ENCODE measurements at regions not wholly inside any gene's neighbourhood (a gene's known extent, or its start where the extent isn't known, plus 50 kb on each side); places are given as distances from the start of the nearest gene placed in this dataset.

- in situ Hi-C loops (cut with MboI) = no loop called here
- WGBS (ENCODE audit: insufficient coverage, insufficient replicate concordance, low lambda C conversion rate, missing lambda C conversion rate) = 0% methylated on average over 1 of the region's 1 CpG
- CTCF ChIA-PET = no interaction called here
Observed at GRCh38 chr1:193754732-193755427, 568.5 kb upstream of the B3GALT2 start.

GRCh38 chr1:193754151-193754550 lies 567.7 kb upstream of the B3GALT2 start:
- no peak overlapping the region for H3K9ac ChIP-seq (ENCODE audit: control insufficient read depth, insufficient read depth, low read length)
- no peak for DNase-seq (ENCODE audit: low read depth, low spot score)
- no peak overlapping the region for H3K4me3 ChIP-seq
- CTCF ChIA-PET = interaction anchor here (1.1 kb wide), 1 partner anchor 12 kb away, joined by 6 read pairs; no protein-coding TSS in a partner anchor
- no peak overlapping the region for H2AFZ ChIP-seq (ENCODE audit: control insufficient read depth, low read depth, low read length)
- no peak for TF ChIP-seq MEF2B (IDR thresholded peaks at IDR 0.05; ENCODE audit: partially characterized antibody, poor library complexity, severe bottlenecking)
- no peak for TF ChIP-seq BACH1 (IDR thresholded peaks at IDR 0.05; ENCODE audit: borderline replicate concordance)
- no peak for TF ChIP-seq EGR1 (IDR thresholded peaks at IDR 0.05; ENCODE audit: borderline replicate concordance in 1 of 2, low read depth in 2 of 2, low read length in 2 of 2)
- no peak for TF ChIP-seq POU2F2 (IDR thresholded peaks at IDR 0.05; ENCODE audit: borderline replicate concordance, low read depth, low read length)
- TF ChIP-seq, protein P1, sequence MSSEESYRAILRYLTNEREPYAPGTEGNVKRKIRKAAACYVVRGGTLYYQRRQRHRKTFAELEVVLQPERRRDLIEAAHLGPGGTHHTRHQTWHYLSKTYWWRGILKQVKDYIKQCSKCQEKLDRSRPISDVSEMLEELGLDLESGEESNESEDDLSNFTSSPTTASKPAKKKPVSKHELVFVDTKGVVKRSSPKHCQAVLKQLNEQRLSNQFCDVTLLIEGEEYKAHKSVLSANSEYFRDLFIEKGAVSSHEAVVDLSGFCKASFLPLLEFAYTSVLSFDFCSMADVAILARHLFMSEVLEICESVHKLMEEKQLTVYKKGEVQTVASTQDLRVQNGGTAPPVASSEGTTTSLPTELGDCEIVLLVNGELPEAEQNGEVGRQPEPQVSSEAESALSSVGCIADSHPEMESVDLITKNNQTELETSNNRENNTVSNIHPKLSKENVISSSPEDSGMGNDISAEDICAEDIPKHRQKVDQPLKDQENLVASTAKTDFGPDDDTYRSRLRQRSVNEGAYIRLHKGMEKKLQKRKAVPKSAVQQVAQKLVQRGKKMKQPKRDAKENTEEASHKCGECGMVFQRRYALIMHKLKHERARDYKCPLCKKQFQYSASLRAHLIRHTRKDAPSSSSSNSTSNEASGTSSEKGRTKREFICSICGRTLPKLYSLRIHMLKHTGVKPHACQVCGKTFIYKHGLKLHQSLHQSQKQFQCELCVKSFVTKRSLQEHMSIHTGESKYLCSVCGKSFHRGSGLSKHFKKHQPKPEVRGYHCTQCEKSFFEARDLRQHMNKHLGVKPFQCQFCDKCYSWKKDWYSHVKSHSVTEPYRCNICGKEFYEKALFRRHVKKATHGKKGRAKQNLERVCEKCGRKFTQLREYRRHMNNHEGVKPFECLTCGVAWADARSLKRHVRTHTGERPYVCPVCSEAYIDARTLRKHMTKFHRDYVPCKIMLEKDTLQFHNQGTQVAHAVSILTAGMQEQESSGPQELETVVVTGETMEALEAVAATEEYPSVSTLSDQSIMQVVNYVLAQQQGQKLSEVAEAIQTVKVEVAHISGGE (CRISPR knock-in tag; IDR thresholded peaks at IDR 0.05) = no peak
- no peak for TF ChIP-seq ZNF384 (IDR thresholded peaks at IDR 0.05; ENCODE audit: borderline replicate concordance, low read depth, low read length)
- TF ChIP-seq LARP7 (IDR thresholded peaks at IDR 0.05) = no peak
- FAIRE-seq = no peak
- no peaks in the 10 kb centered on the region for H3K9me3 ChIP-seq (replicated peaks; ENCODE audit: control insufficient read depth, insufficient read depth, low read length)
- in situ Hi-C loops (cut with MboI) (no loop called here), intact Hi-C loops (cut with micrococcal nuclease; ENCODE audit: unreplicated experiment) (loop anchor here (10.0 kb wide), 1 partner anchor 349 kb away; no protein-coding TSS in a partner anchor)
- POLR2A ChIA-PET = no interaction called here
- no peaks in the 10 kb centered on the region for H3K4me1 ChIP-seq (ENCODE audit: control insufficient read depth, insufficient read depth, low read length)
- H3K27ac ChIP-seq (ENCODE audit: control insufficient read depth, insufficient read depth) = no peak overlapping the region
- no TSS peak for BruUV-seq (replicated peaks)
- SMC1A ChIA-PET (ENCODE audit: uncharacterized antibody, unreplicated experiment) = no interaction called here
- RAD21 ChIA-PET (ENCODE audit: unreplicated experiment) = no interaction called here
- no peak overlapping the region for H3K4me2 ChIP-seq (ENCODE audit: control insufficient read depth, insufficient read depth)
- H4K20me1 ChIP-seq (ENCODE audit: control insufficient read depth, insufficient read depth) = no peaks in the 10 kb centered on the region
- H3K79me2 ChIP-seq (ENCODE audit: control insufficient read depth, insufficient read depth, low read length) = no peaks in the 10 kb centered on the region
- no peaks in the 10 kb centered on the region for H3K36me3 ChIP-seq (ENCODE audit: control insufficient read depth in 2 of 2, insufficient read depth in 2 of 2, low read length in 1 of 2)
- no peaks in the 10 kb centered on the region for H3K27me3 ChIP-seq (replicated peaks in 1 of 2; ENCODE audit: control insufficient read depth in 2 of 2, insufficient read depth in 2 of 2, low read length in 1 of 2)
- no peak for ATAC-seq
- WGBS (ENCODE audit: insufficient coverage, insufficient replicate concordance, low lambda C conversion rate, missing lambda C conversion rate) = 45% methylated on average over 2 of the region's 2 CpGs

More at GRCh38 chr1:193754732-193755427, 568.5 kb upstream of the B3GALT2 start:
- ChIA-PET SMC1A (ENCODE audit: uncharacterized antibody, unreplicated experiment) (no interaction called here), POLR2A (no interaction called here), RAD21 (ENCODE audit: unreplicated experiment) (no interaction called here)
- DNase-seq (ENCODE audit: low read depth, low spot score) (no peak), ATAC-seq (no peak), FAIRE-seq (no peak)
- Histone ChIP-seq H2AFZ (ENCODE audit: control insufficient read depth, low read depth, low read length) (no peak overlapping the region), H3K4me3 (no peak overlapping the region), H3K9me3 (replicated peaks; ENCODE audit: control insufficient read depth, insufficient read depth, low read length) (no peaks in the 10 kb centered on the region), H3K27me3 (replicated peaks in 1 of 2; ENCODE audit: control insufficient read depth in 2 of 2, insufficient read depth in 2 of 2, low read length in 1 of 2) (no peaks in the 10 kb centered on the region), H3K9ac (ENCODE audit: control insufficient read depth, insufficient read depth, low read length) (no peak overlapping the region), H3K4me1 (ENCODE audit: control insufficient read depth, insufficient read depth, low read length) (no peaks in the 10 kb centered on the region), H3K79me2 (ENCODE audit: control insufficient read depth, insufficient read depth, low read length) (no peaks in the 10 kb centered on the region), H3K27ac (ENCODE audit: control insufficient read depth, insufficient read depth) (no peak overlapping the region), H3K36me3 (ENCODE audit: control insufficient read depth in 2 of 2, insufficient read depth in 2 of 2, low read length in 1 of 2) (no peaks in the 10 kb centered on the region), H3K4me2 (ENCODE audit: control insufficient read depth, insufficient read depth) (no peak overlapping the region), H4K20me1 (ENCODE audit: control insufficient read depth, insufficient read depth) (no peaks in the 10 kb centered on the region)
- intact Hi-C loops (cut with micrococcal nuclease; ENCODE audit: unreplicated experiment) = loop anchor here (10.0 kb wide), 1 partner anchor 350 kb away; no protein-coding TSS in a partner anchor
- no TSS peak for BruUV-seq (replicated peaks)
- TF ChIP-seq CHD4 (IDR thresholded peaks at IDR 0.05) (no peak), RAD21 (IDR thresholded peaks at IDR 0.05; ENCODE audit: insufficient read depth, low read depth, low read length) (0 out of 2 replicates have a peak, but pooled peaks have one; percentile 15)
- TF ChIP-seq, protein P2, sequence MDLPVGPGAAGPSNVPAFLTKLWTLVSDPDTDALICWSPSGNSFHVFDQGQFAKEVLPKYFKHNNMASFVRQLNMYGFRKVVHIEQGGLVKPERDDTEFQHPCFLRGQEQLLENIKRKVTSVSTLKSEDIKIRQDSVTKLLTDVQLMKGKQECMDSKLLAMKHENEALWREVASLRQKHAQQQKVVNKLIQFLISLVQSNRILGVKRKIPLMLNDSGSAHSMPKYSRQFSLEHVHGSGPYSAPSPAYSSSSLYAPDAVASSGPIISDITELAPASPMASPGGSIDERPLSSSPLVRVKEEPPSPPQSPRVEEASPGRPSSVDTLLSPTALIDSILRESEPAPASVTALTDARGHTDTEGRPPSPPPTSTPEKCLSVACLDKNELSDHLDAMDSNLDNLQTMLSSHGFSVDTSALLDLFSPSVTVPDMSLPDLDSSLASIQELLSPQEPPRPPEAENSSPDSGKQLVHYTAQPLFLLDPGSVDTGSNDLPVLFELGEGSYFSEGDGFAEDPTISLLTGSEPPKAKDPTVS (IDR thresholded peaks at IDR 0.05; ENCODE audit: low read depth, low read length) = no peak
